OCI-LY7 (cell line): ENCODE measurements at regions not wholly inside any gene's neighbourhood (a gene's known extent, or its start where the extent isn't known, plus 50 kb on each side); places are given as distances from the start of the nearest gene placed in this dataset.

Experiments
- BruUV-seq: library from RNA; stranded (reverse); fragments of 400-500 nt; replicated peaks from 2 replicates; lab custom pipeline; 2021; lab: Mats Ljungman, UMichigan
- CTCF ChIA-PET: fragments of 300-600 bp; sonication (Branson Sonifier 250); formaldehyde crosslinking; loops from one replicate; lab custom pipeline; 2022; ENCODE audit warnings: antibody characterized with exemption; ENCODE audit not compliant: unreplicated experiment; lab: Charles Lee
- POLR2A ChIA-PET: fragments of 300-600 bp; sonication (Branson Sonifier 250); formaldehyde crosslinking; loops from one replicate; lab custom pipeline; 2022; ENCODE audit warnings: antibody characterized with exemption; lab: Charles Lee
- DNase-seq: peaks from one replicate; pipeline ENCODE4 v3.0.0-alpha.2; 2015; ENCODE audit warnings: low spot score
- H2AFZ ChIP-seq: fragments of 200-600 bp; sonication (generic), shearing (Covaris generic); 2 replicates; pipeline ENCODE4 v1.6.1; 2014; ENCODE audit warnings: mild to moderate bottlenecking, antibody characterized with exemption, low read length, moderate library complexity
- H3K27ac ChIP-seq: fragments of 200-600 bp; sonication (generic); 2 replicates; pipeline ENCODE4 v1.5.1; 2014; ENCODE audit warnings: mixed run types, low read depth, mild to moderate bottlenecking, moderate library complexity, low read length, inconsistent platforms; ENCODE audit not compliant: poor library complexity, severe bottlenecking
- H3K36me3 ChIP-seq: fragments of 200-600 bp; sonication (generic); 2 replicates; pipeline ENCODE4 v1.6.1; 2014; ENCODE audit warnings: mild to moderate bottlenecking, antibody characterized with exemption, low read length, moderate library complexity, mixed read lengths; ENCODE audit not compliant: insufficient read depth
- H3K4me1 ChIP-seq: fragments of 200-600 bp; sonication (generic); 2 replicates; pipeline ENCODE4 v1.5.1; 2014; ENCODE audit warnings: mild to moderate bottlenecking, low read length; ENCODE audit not compliant: insufficient read depth, poor library complexity, severe bottlenecking
- H3K4me2 ChIP-seq: fragments of 200-600 bp; sonication (generic); 2 replicates; pipeline ENCODE4 v1.6.1; 2014; ENCODE audit warnings: mild to moderate bottlenecking, low read length
- H3K4me3 ChIP-seq: fragments of 200-600 bp; sonication (generic); 2 replicates; pipeline ENCODE4 v1.5.1; 2014; ENCODE audit warnings: mild to moderate bottlenecking, low read depth, low read length; ENCODE audit not compliant: poor library complexity, severe bottlenecking
- H3K79me2 ChIP-seq: fragments of 200-600 bp; sonication (generic); 2 replicates; pipeline ENCODE4 v1.6.1; 2016; ENCODE audit warnings: low read depth, mild to moderate bottlenecking, low read length, moderate library complexity, mixed read lengths; ENCODE audit not compliant: insufficient read depth
- H3K9me2 ChIP-seq: fragments of 200-600 bp; sonication (generic); 2 replicates; pipeline ENCODE4 v1.6.1; 2016; ENCODE audit warnings: mild to moderate bottlenecking, low read length, mixed read lengths; ENCODE audit not compliant: insufficient read depth
- H3K9me3 ChIP-seq: fragments of 200-600 bp; sonication (generic); 2 replicates; pipeline ENCODE4 v1.6.1; 2014; ENCODE audit warnings: mild to moderate bottlenecking, mixed run types, low read length, mixed read lengths
- H4K20me1 ChIP-seq: fragments of 200-600 bp; sonication (generic); 2 replicates; pipeline ENCODE4 v1.6.1; 2014; ENCODE audit warnings: mild to moderate bottlenecking, antibody characterized with exemption, low read length, moderate library complexity, mixed read lengths; ENCODE audit not compliant: insufficient read depth
- EZH2phosphoT487 ChIP-seq: fragments of 200-600 bp; sonication (generic); IDR thresholded peaks from 2 replicates; pipeline ENCODE4 v1.6.1; 2018; ENCODE audit warnings: low read depth, borderline replicate concordance, mild to moderate bottlenecking, mixed run types, antibody characterized with exemption, low read length, moderate library complexity, mixed read lengths
- intact Hi-C: fragments of 100-400 bp; cut with micrococcal nuclease; formaldehyde crosslinking; loops from one replicate; pipeline ENCODE4 v1.10.0; 2022; ENCODE audit not compliant: unreplicated experiment
- TF ChIP-seq, protein P1 (sequence below): fragments of 200-600 bp; sonication (generic); conservative IDR thresholded peaks from 2 replicates; pipeline ENCODE4 v1.5.1; 2014; ENCODE audit warnings: mild to moderate bottlenecking, antibody characterized with exemption, low read length, moderate library complexity, mixed read lengths

- no peak for TF ChIP-seq EZH2phosphoT487
- TF ChIP-seq, protein P1, sequence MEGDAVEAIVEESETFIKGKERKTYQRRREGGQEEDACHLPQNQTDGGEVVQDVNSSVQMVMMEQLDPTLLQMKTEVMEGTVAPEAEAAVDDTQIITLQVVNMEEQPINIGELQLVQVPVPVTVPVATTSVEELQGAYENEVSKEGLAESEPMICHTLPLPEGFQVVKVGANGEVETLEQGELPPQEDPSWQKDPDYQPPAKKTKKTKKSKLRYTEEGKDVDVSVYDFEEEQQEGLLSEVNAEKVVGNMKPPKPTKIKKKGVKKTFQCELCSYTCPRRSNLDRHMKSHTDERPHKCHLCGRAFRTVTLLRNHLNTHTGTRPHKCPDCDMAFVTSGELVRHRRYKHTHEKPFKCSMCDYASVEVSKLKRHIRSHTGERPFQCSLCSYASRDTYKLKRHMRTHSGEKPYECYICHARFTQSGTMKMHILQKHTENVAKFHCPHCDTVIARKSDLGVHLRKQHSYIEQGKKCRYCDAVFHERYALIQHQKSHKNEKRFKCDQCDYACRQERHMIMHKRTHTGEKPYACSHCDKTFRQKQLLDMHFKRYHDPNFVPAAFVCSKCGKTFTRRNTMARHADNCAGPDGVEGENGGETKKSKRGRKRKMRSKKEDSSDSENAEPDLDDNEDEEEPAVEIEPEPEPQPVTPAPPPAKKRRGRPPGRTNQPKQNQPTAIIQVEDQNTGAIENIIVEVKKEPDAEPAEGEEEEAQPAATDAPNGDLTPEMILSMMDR, result no peak
- intact Hi-C loops, result no loop called here
- Histone ChIP-seq H4K20me1 (no peaks in the 10 kb centered on the region), H2AFZ (no peak overlapping the region), H3K79me2 (no peaks in the 10 kb centered on the region), H3K9me3 (peaks cover 24% of the 10 kb centered on the region), H3K4me2 (no peak overlapping the region), H3K27ac (no peak overlapping the region), H3K4me3 (no peak overlapping the region), H3K36me3 (no peaks in the 10 kb centered on the region; the same call in 1 of the 2 replicates), H3K4me1 (no peaks in the 10 kb centered on the region), H3K9me2 (no peaks in the 10 kb centered on the region)
- CTCF ChIA-PET, result no interaction called here
- no TSS peak for BruUV-seq
- DNase-seq, result no peak
- POLR2A ChIA-PET, result no interaction called here
Measured at GRCh38 chr17:79354173-79354820, 256.6 kb downstream of the RBFOX3 start.

- Histone ChIP-seq H3K9me2 (no peaks in the 10 kb centered on the region), H2AFZ (no peak overlapping the region), H3K27ac (no peak overlapping the region), H3K4me1 (no peaks in the 10 kb centered on the region), H4K20me1 (no peaks in the 10 kb centered on the region), H3K9me3 (peaks cover 24% of the 10 kb centered on the region), H3K36me3 (no peaks in the 10 kb centered on the region; the same call in 1 of the 2 replicates), H3K4me2 (no peak overlapping the region), H3K4me3 (no peak overlapping the region), H3K79me2 (no peaks in the 10 kb centered on the region)
- CTCF ChIA-PET, result no interaction called here
- no peak for DNase-seq
- intact Hi-C loops, result no loop called here
- POLR2A ChIA-PET, result no interaction called here
- TF ChIP-seq EZH2phosphoT487, result no peak
- TF ChIP-seq, protein P1, result no peak
- no TSS peak for BruUV-seq
Measured at GRCh38 chr17:79353548-79353947, 257.3 kb downstream of the RBFOX3 start.

GRCh38 chr17:79353016-79353415 is 257.8 kb downstream of the RBFOX3 start:
- no peak overlapping the region for H3K4me3 ChIP-seq
- no peaks in the 10 kb centered on the region; the same call in 1 of the 2 replicates for H3K36me3 ChIP-seq
- intact Hi-C loops, result no loop called here
- no peaks in the 10 kb centered on the region for H4K20me1 ChIP-seq
- no peak overlapping the region for H3K4me2 ChIP-seq
- no peaks in the 10 kb centered on the region for H3K79me2 ChIP-seq
- ChIA-PET POLR2A (no interaction called here), CTCF (no interaction called here)
- H3K4me1 ChIP-seq, result peaks cover 4% of the 10 kb centered on the region
- no peak overlapping the region for H3K27ac ChIP-seq
- peaks cover 24% of the 10 kb centered on the region for H3K9me3 ChIP-seq
- no TSS peak for BruUV-seq
- H3K9me2 ChIP-seq, result no peaks in the 10 kb centered on the region
- DNase-seq, result no peak
- TF ChIP-seq, protein P1, result no peak
- no peak for TF ChIP-seq EZH2phosphoT487
- H2AFZ ChIP-seq, result no peak overlapping the region
